ENCODE measurements at regions not wholly inside any gene's neighbourhood (a gene's known extent, or its start where the extent isn't known, plus 50 kb on each side); places are given as distances from the start of the nearest gene placed in this dataset.

- no peaks in the 10 kb centered on the region for H3K9me1 ChIP-seq (ENCODE audit: insufficient read depth, low read length)
- ChIA-PET CTCF (no interaction called here), POLR2A (ENCODE audit: unreplicated experiment) (no interaction called here)
- WGBS, 2 experiments (ENCODE audit: extremely low coverage in 2 of 2, insufficient read length in 1 of 2) = no CpG with 5 or more reads among the region's 2 CpGs
- no peak overlapping the region for H2BK5ac ChIP-seq (ENCODE audit: low read depth, low read length, poor library complexity, severe bottlenecking)
- no peak overlapping the region for H3K4ac ChIP-seq (ENCODE audit: low read depth, low read length)
- DNase-seq = no peak
- H2AK5ac ChIP-seq (ENCODE audit: low read depth, low read length) = no peak overlapping the region
- intact Hi-C loops (cut with micrococcal nuclease) = no loop called here
- dilution Hi-C loops (cut with HindIII; ENCODE audit: low sequenced_read_pairs, unreplicated experiment) = no loop called here
- H3K23ac ChIP-seq (ENCODE audit: low read depth, low read length) = no peak overlapping the region
- no peak overlapping the region for H2AK9ac ChIP-seq (replicated peaks; ENCODE audit: low read depth, low read length, poor library complexity)
- H3K9me3 ChIP-seq (ENCODE audit: control insufficient read depth, insufficient read depth, low read length) = no peaks in the 10 kb centered on the region
- H3K56ac ChIP-seq (ENCODE audit: extremely low read depth, insufficient read depth, low read length) = no peak overlapping the region
- BruUV-seq (replicated peaks) = no TSS peak
- no peak overlapping the region for H3K9ac ChIP-seq (ENCODE audit: low read depth, low read length)
- in situ Hi-C loops (cut with MboI; ENCODE audit: low sequenced_read_pairs) = no loop called here
- no peak overlapping the region for H2AFZ ChIP-seq (replicated peaks; ENCODE audit: low read length, poor library complexity)
- ATAC-seq (ENCODE audit: low read depth) = no peak
- H2BK15ac ChIP-seq (ENCODE audit: low read depth, low read length) = no peak overlapping the region
- no peak overlapping the region for H4K8ac ChIP-seq (ENCODE audit: low read depth in 2 of 2, low read length in 2 of 2)
- no peak overlapping the region for H3K4me3 ChIP-seq (ENCODE audit: insufficient read depth, low read depth, low read length)
- H3K36me3 ChIP-seq (ENCODE audit: control insufficient read depth, insufficient read depth, low read length) = no peaks in the 10 kb centered on the region
- TF ChIP-seq NFE2L2 (IDR thresholded peaks at IDR 0.05; ENCODE audit: low read depth, low read length) = no peak
- no peak overlapping the region for H2BK20ac ChIP-seq (ENCODE audit: low read depth, low read length)
- no peaks in the 10 kb centered on the region for H3K79me1 ChIP-seq (ENCODE audit: low read depth in 1 of 2, low read length in 2 of 2)
- no peak overlapping the region for H4K5ac ChIP-seq (ENCODE audit: low read depth, low read length)
- no peak overlapping the region for H3K14ac ChIP-seq (replicated peaks; ENCODE audit: low read depth, low read length)
- no peak overlapping the region for H4K91ac ChIP-seq (ENCODE audit: insufficient read depth, low read depth, low read length)
- no peaks in the 10 kb centered on the region for H3K27me3 ChIP-seq (ENCODE audit: control insufficient read depth, insufficient read depth, low read length)
- H3K4me1 ChIP-seq (ENCODE audit: control insufficient read depth, insufficient read depth, low read length) = no peaks in the 10 kb centered on the region
- no peak overlapping the region for H2BK120ac ChIP-seq (ENCODE audit: low read depth, low read length)
- no peak overlapping the region for H3K18ac ChIP-seq (ENCODE audit: low read depth, low read length)
- no peaks in the 10 kb centered on the region for H4K20me1 ChIP-seq (ENCODE audit: insufficient read depth, low read length)
- H3K4me2 ChIP-seq (ENCODE audit: low read depth, low read length) = no peak overlapping the region
- H3K27ac ChIP-seq (ENCODE audit: insufficient read depth, low read length) = no peak overlapping the region
Observed at GRCh38 chr4:45776146-45776545, 347.7 kb downstream of the GABRG1 start.

Data from IMR-90 (cell line).